Panc1 (cell line): ENCODE measurements at regions not wholly inside any gene's neighbourhood (a gene's known extent, or its start where the extent isn't known, plus 50 kb on each side); places are given as distances from the start of the nearest gene placed in this dataset.

Experiments used
- CTCF ChIP-seq: fragments of 450-650 bp; IDR thresholded peaks from 2 replicates; pipeline ENCODE4 v1.5.1; 2017; ENCODE audit warnings: mild to moderate bottlenecking
- POLR2AphosphoS5 ChIP-seq: IDR thresholded peaks from 2 replicates; pipeline ENCODE4 v1.6.1; 2012; ENCODE audit warnings: mild to moderate bottlenecking, low read depth, low read length, moderate library complexity
- REST ChIP-seq, 2 experiments: IDR thresholded peaks; 2 replicates each; pipeline ENCODE4 v1.6.1; 2011 to 2012; ENCODE audit warnings: low read depth in 2 of 2, control low read depth in 1 of 2, low read length in 1 of 2, mild to moderate bottlenecking in 1 of 2, moderate library complexity in 1 of 2; ENCODE audit not compliant: insufficient read depth in 1 of 2
- SIN3A ChIP-seq: IDR thresholded peaks from 2 replicates; pipeline ENCODE4 v1.6.1; 2012; ENCODE audit warnings: low read depth, mild to moderate bottlenecking, low read length, moderate library complexity, borderline replicate concordance; ENCODE audit not compliant: insufficient read depth

- no peak for TF ChIP-seq CTCF
- TF ChIP-seq POLR2AphosphoS5, result no peak
- TF ChIP-seq SIN3A, result no peak
- TF ChIP-seq REST (IDR thresholded peaks at IDR 0.05; ENCODE audit: insufficient read depth in 1 of 2, low read depth in 2 of 2, low read length in 1 of 2), result no peak
These were observed 94.8 kb upstream of the FOXA2 start for GRCh38 chr20:22679197-22679596.
